Right lobe of liver (tissue), 6 donors: ENCODE measurements at regions not wholly inside any gene's neighbourhood (a gene's known extent, or its start where the extent isn't known, plus 50 kb on each side); places are given as distances from the start of the nearest gene placed in this dataset.

ENCODE experiments used
- ATAC-seq, 4 donors: fragments of 200-7000 bp; cut with Tn5 transposase; one replicate each; pipeline ENCODE4 v1.9.1; 2020; ENCODE audit warnings: mild to moderate bottlenecking in 4 of 4, moderate library complexity in 4 of 4
- DNase-seq, 3 donors: peaks; one replicate each; pipeline ENCODE4 v3.0.0-alpha.2; 2020
- H3K27ac ChIP-seq, 3 donors: fragments of 200-600 bp; one replicate each; pipeline ENCODE4 v1.8.0; 2022
- H3K27me3 ChIP-seq, 2 donors: fragments of 200-600 bp; one replicate each; pipeline ENCODE4 v1.8.0; 2022
- H3K36me3 ChIP-seq, 4 donors: fragments of 200-600 bp; sonication (generic) in 1 of 4; one replicate each; pipeline versions ENCODE4 v1.5.1 to v1.8.0; 2017 to 2022; ENCODE audit warnings: control low read depth in 1 of 4
- H3K4me1 ChIP-seq, 4 donors: fragments of 200-600 bp; sonication (generic) in 1 of 4; one replicate each; pipeline versions ENCODE4 v1.5.1 to v1.8.0; 2017 to 2022; ENCODE audit warnings: control low read depth in 1 of 4
- H3K4me3 ChIP-seq, 3 donors: fragments of 200-600 bp; one replicate each; pipeline ENCODE4 v1.8.0; 2022
- H3K9me3 ChIP-seq, 4 donors: fragments of 200-600 bp; sonication (generic) in 1 of 4; one replicate each; pipeline versions ENCODE4 v1.5.1 to v1.8.0; 2017 to 2022; ENCODE audit warnings: control low read depth in 1 of 4
- CTCF ChIP-seq, 4 donors: fragments of 200-600 bp in 3 of 4; fragments of 450-650 bp in 1 of 4; IDR thresholded peaks; one replicate each; pipeline versions ENCODE4 v1.5.1 to v1.8.0; 2016 to 2022; ENCODE audit warnings: antibody characterized with exemption in 4 of 4, mild to moderate bottlenecking in 2 of 4
- POLR2A ChIP-seq: fragments of 450-650 bp; IDR thresholded peaks from one replicate; pipeline ENCODE4 v1.6.1; 2017; ENCODE audit warnings: antibody characterized with exemption, mild to moderate bottlenecking
- WGBS: methylation state at CpG from one replicate; pipeline ENCODE4 v1.1.6; 2018; ENCODE audit warnings: low coverage, low lambda C conversion rate; ENCODE audit not compliant: insufficient coverage; ENCODE audit errors: missing lambda C conversion rate; 5-methylcytosine and 5-hydroxymethylcytosine counted together
- intact Hi-C, 2 donors: fragments of 100-400 bp; cut with DNase I; formaldehyde crosslinking; loops; one replicate each; pipeline versions ENCODE4 v1.11.2 to v1.14.1; 2022
- donor health status: DM: no; HTN: yes; CAD: no.
- donor health status: DM: no; HTN: no; CAD: no.
- donor health status: DM: no; HTN: no; CAD: no.
- donor health status: DM: no; HTN: yes; CAD: no.
- donor health status: DM: no; HTN: yes; CAD: no.

- intact Hi-C loops: no loop called here
- ATAC-seq (no peak), DNase-seq (no peak)
- no peaks in the 10 kb centered on the region for H3K27me3 ChIP-seq
- H3K27ac ChIP-seq: no peak overlapping the region
- no peak overlapping the region for H3K4me3 ChIP-seq
- H3K4me1 ChIP-seq: no peaks in the 10 kb centered on the region
- TF ChIP-seq POLR2A: no peak
- H3K9me3 ChIP-seq: no peaks in the 10 kb centered on the region
- no peaks in the 10 kb centered on the region for H3K36me3 ChIP-seq
Measured at GRCh38 chr9:116094846-116095245, 58.7 kb upstream of the PAPPA start.

GRCh38 chr9:116095403-116095802 lies 58.2 kb upstream of the PAPPA start:
- Histone ChIP-seq H3K4me1 (no peaks in the 10 kb centered on the region), H3K36me3 (no peaks in the 10 kb centered on the region)
- WGBS: 60% methylated on average over 2 of the region's 2 CpGs

GRCh38 chr9:116096046-116096445 lies 57.5 kb upstream of the PAPPA start:
- no peaks in the 10 kb centered on the region for H3K27me3 ChIP-seq
- DNase-seq (no peak), ATAC-seq (no peak)
- H3K36me3 ChIP-seq: no peaks in the 10 kb centered on the region
- TF ChIP-seq CTCF (IDR thresholded peaks at IDR 0.05) (no peak), POLR2A (no peak)
- no peaks in the 10 kb centered on the region for H3K9me3 ChIP-seq
- no peaks in the 10 kb centered on the region for H3K4me1 ChIP-seq
- H3K4me3 ChIP-seq: no peak overlapping the region
- intact Hi-C loops: no loop called here
- WGBS: 54% methylated on average over 3 of the region's 4 CpGs
- H3K27ac ChIP-seq: no peak overlapping the region

More at GRCh38 chr9:116095403-116095802, 58.2 kb upstream of the PAPPA start:
- DNase-seq: no peak
- no peak overlapping the region for H3K4me3 ChIP-seq
- H3K9me3 ChIP-seq: no peaks in the 10 kb centered on the region
- no peak for ATAC-seq
- intact Hi-C loops: no loop called here
- H3K27me3 ChIP-seq: no peaks in the 10 kb centered on the region
- H3K27ac ChIP-seq: no peak overlapping the region
- TF ChIP-seq CTCF (IDR thresholded peaks at IDR 0.05) (no peak), POLR2A (no peak)

DNA sequence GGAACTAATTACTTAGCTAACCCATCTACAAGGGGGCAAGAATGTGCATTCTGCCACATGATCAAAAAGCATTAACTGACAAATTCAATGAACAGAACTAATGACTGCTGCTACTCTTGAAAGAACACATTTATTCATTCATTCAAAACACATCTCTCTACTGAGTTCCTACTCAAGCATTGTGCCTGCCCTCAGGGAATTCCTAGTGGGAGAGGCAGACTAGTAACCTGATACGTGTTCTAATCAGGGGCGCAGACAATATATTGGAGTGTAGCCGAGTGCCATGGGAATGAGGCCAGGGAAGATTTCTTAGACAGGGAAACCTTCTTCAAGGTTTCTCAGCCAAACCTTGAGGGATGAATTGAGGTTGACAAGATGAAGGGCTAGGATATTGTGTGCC lies 56.7 kb upstream of the PAPPA start:
- Histone ChIP-seq H3K4me3 (no peak overlapping the region), H3K27me3 (no peaks in the 10 kb centered on the region), H3K36me3 (no peaks in the 10 kb centered on the region), H3K4me1 (no peaks in the 10 kb centered on the region), H3K27ac (no peak overlapping the region), H3K9me3 (no peaks in the 10 kb centered on the region)
- DNase-seq (no peak), ATAC-seq (no peak)
- WGBS: 21% methylated on average over 3 of the region's 3 CpGs
- intact Hi-C loops: no loop called here
- TF ChIP-seq CTCF (IDR thresholded peaks at IDR 0.05): no peak
- TF ChIP-seq POLR2A: no peak

DNA sequence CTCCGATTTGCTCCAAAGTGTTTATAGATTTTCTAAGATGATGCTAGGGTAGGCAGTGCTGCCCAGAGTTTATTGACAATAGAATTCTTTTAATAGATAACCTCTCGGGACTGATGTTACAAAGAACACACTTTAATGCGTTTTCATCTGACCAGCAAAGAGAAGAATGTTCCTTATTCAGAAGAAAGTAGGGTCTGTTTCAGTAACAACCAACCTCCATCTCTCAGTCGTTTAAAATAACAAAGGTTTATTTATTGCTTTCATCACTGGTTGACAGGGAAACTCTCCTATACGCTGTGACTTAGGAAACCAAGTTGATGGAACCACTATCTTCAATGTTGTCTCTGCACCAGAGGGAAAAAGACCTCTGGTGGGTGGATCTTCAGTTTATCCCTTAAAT lies 55.1 kb upstream of the PAPPA start:
- intact Hi-C loops: no loop called here
- DNase-seq (no peak), ATAC-seq (no peak)

More for the DNA sequence above, 55.1 kb upstream of the PAPPA start:
- 34% methylated on average over 5 of the region's 5 CpGs for WGBS
- no peak overlapping the region for H3K27ac ChIP-seq
- H3K27me3 ChIP-seq: no peaks in the 10 kb centered on the region
- TF ChIP-seq CTCF (IDR thresholded peaks at IDR 0.05) (no peak), POLR2A (no peak)
- no peaks in the 10 kb centered on the region for H3K4me1 ChIP-seq
- no peak overlapping the region for H3K4me3 ChIP-seq
- no peaks in the 10 kb centered on the region for H3K36me3 ChIP-seq
- no peaks in the 10 kb centered on the region for H3K9me3 ChIP-seq
